Fibroblast of lung (primary cell): ENCODE measurements at regions not wholly inside any gene's neighbourhood (a gene's known extent, or its start where the extent isn't known, plus 50 kb on each side); places are given as distances from the start of the nearest gene placed in this dataset.

ENCODE experiments used
- DNase-seq, 2 donors: peaks; one replicate each; pipeline versions ENCODE4 v3.0.0 to v3.0.0-alpha.2; 2010; ENCODE audit warnings: low read depth in 2 of 2
- H2AFZ ChIP-seq: 2 replicates; pipeline ENCODE4 v1.5.1; 2012; ENCODE audit warnings: low read length, control low read depth, inconsistent platforms
- H3K27ac ChIP-seq: 2 replicates; pipeline ENCODE4 v1.5.1; 2011; ENCODE audit warnings: low read length, control low read depth; ENCODE audit not compliant: insufficient read depth
- H3K27me3 ChIP-seq: 2 replicates; pipeline ENCODE4 v1.5.1; 2011; ENCODE audit warnings: mild to moderate bottlenecking, low read length; ENCODE audit not compliant: control insufficient read depth, insufficient read depth
- H3K36me3 ChIP-seq: 2 replicates; pipeline ENCODE4 v1.5.1; 2011; ENCODE audit warnings: low read length; ENCODE audit not compliant: control insufficient read depth, insufficient read depth
- H3K4me1 ChIP-seq: 2 replicates; pipeline ENCODE4 v1.5.1; 2011; ENCODE audit warnings: low read length; ENCODE audit not compliant: control insufficient read depth, insufficient read depth; ENCODE audit errors: extremely low read depth
- H3K4me2 ChIP-seq: 2 replicates; pipeline ENCODE4 v1.5.1; 2011; ENCODE audit warnings: low read length, control low read depth; ENCODE audit not compliant: insufficient read depth; ENCODE audit errors: extremely low read depth
- H3K4me3 ChIP-seq, 4 experiments: fragments of 200-600 bp in 1 of 4; sonication (generic) in 1 of 4; replicated peaks in 1 of 4; 2 replicates each; pipeline ENCODE4 v1.5.1; 2011 to 2016; ENCODE audit warnings: low read length in 4 of 4, low read depth in 3 of 4, mild to moderate bottlenecking in 3 of 4, control low read depth in 2 of 4, inconsistent platforms in 1 of 4, mixed read lengths in 1 of 4; ENCODE audit not compliant: insufficient read depth in 1 of 4; ENCODE audit errors: control extremely low read depth in 1 of 4
- H3K79me2 ChIP-seq: 2 replicates; pipeline ENCODE4 v1.5.1; 2012; ENCODE audit warnings: mild to moderate bottlenecking, low read length, inconsistent platforms; ENCODE audit not compliant: control insufficient read depth, insufficient read depth
- H3K9ac ChIP-seq: 2 replicates; pipeline ENCODE4 v1.5.1; 2011; ENCODE audit warnings: mild to moderate bottlenecking, low read length, control low read depth; ENCODE audit not compliant: insufficient read depth
- H3K9me3 ChIP-seq: 2 replicates; pipeline ENCODE4 v1.5.1; 2012; ENCODE audit warnings: low read depth, low read length; ENCODE audit not compliant: control insufficient read depth, insufficient read depth
- H4K20me1 ChIP-seq: 2 replicates; pipeline ENCODE4 v1.5.1; 2011; ENCODE audit warnings: low read length; ENCODE audit not compliant: control insufficient read depth, insufficient read depth; ENCODE audit errors: extremely low read depth
- CTCF ChIP-seq, 2 donors: IDR thresholded peaks in 1 of 2; conservative IDR thresholded peaks in 1 of 2; 1 replicate in 1 of 2; 2 replicates in 1 of 2; pipeline ENCODE4 v1.5.1; 2011 to 2012; ENCODE audit warnings: low read length in 2 of 2, control low read depth in 1 of 2, inconsistent platforms in 1 of 2, low read depth in 1 of 2, mild to moderate bottlenecking in 1 of 2
- EZH2 ChIP-seq: IDR thresholded peaks from 2 replicates; pipeline ENCODE4 v1.5.1; 2012; ENCODE audit warnings: low read length, control low read depth, mild to moderate bottlenecking; ENCODE audit errors: missing control alignments

- no peak for DNase-seq
- Histone ChIP-seq H3K27me3 (no peaks in the 10 kb centered on the region), H2AFZ (no peak overlapping the region), H3K36me3 (no peaks in the 10 kb centered on the region), H3K27ac (no peak overlapping the region), H3K4me3 (no peak overlapping the region), H3K79me2 (no peaks in the 10 kb centered on the region), H4K20me1 (no peaks in the 10 kb centered on the region), H3K4me1 (no peaks in the 10 kb centered on the region), H3K4me2 (no peak overlapping the region), H3K9me3 (no peaks in the 10 kb centered on the region), H3K9ac (no peak overlapping the region)
- TF ChIP-seq EZH2 (no peak), CTCF (conservative IDR thresholded peaks at IDR 0.05 in 1 of 2, IDR thresholded peaks at IDR 0.05 in 1 of 2; ENCODE audit: low read depth in 1 of 2, low read length in 2 of 2) (no peak)
These were observed 436.0 kb upstream of the SEMA6A start for GRCh38 chr5:117010574-117010973.

GRCh38 chr5:116998024-116998423, 423.4 kb upstream of the SEMA6A start:
- no peaks in the 10 kb centered on the region for H4K20me1 ChIP-seq
- TF ChIP-seq EZH2 (no peak), CTCF (conservative IDR thresholded peaks at IDR 0.05 in 1 of 2, IDR thresholded peaks at IDR 0.05 in 1 of 2; ENCODE audit: low read depth in 1 of 2, low read length in 2 of 2) (no peak)
- no peaks in the 10 kb centered on the region for H3K27me3 ChIP-seq
- no peak for DNase-seq
- no peaks in the 10 kb centered on the region for H3K9me3 ChIP-seq
- H3K4me3 ChIP-seq: no peak overlapping the region
- no peak overlapping the region for H2AFZ ChIP-seq
- H3K4me1 ChIP-seq: no peaks in the 10 kb centered on the region
- no peaks in the 10 kb centered on the region for H3K79me2 ChIP-seq
- H3K36me3 ChIP-seq: no peaks in the 10 kb centered on the region
- H3K9ac ChIP-seq: no peak overlapping the region
- H3K4me2 ChIP-seq: no peak overlapping the region
- no peak overlapping the region for H3K27ac ChIP-seq

GRCh38 chr5:116992681-116993080, 418.1 kb upstream of the SEMA6A start:
- Histone ChIP-seq H3K27me3 (no peaks in the 10 kb centered on the region), H3K9ac (no peak overlapping the region), H2AFZ (no peak overlapping the region), H3K4me2 (no peak overlapping the region), H3K36me3 (no peaks in the 10 kb centered on the region), H3K9me3 (no peaks in the 10 kb centered on the region), H4K20me1 (no peaks in the 10 kb centered on the region), H3K27ac (no peak overlapping the region), H3K4me3 (no peak overlapping the region), H3K79me2 (no peaks in the 10 kb centered on the region), H3K4me1 (no peaks in the 10 kb centered on the region)
- TF ChIP-seq EZH2 (no peak), CTCF (conservative IDR thresholded peaks at IDR 0.05 in 1 of 2, IDR thresholded peaks at IDR 0.05 in 1 of 2; ENCODE audit: low read depth in 1 of 2, low read length in 2 of 2) (no peak)
- no peak for DNase-seq
